Prostate gland (tissue), 2 donors: ENCODE measurements at regions not wholly inside any gene's neighbourhood (a gene's known extent, or its start where the extent isn't known, plus 50 kb on each side); places are given as distances from the start of the nearest gene placed in this dataset.
A peak's percentile ranks its signal among the peaks of the same experiment; 100 is the strongest.

Experiments used
- DNase-seq: peaks from one replicate; pipeline ENCODE4 v3.0.0-alpha.2; 2019; ENCODE audit warnings: low spot score
- H3K27ac ChIP-seq, 2 donors: fragments of 200-600 bp; sonication (generic); 2 replicates each; pipeline ENCODE4 v1.5.1; 2017 to 2019
- H3K27me3 ChIP-seq: fragments of 200-600 bp; sonication (generic); replicated peaks from 2 replicates; pipeline ENCODE4 v1.5.1; 2019; ENCODE audit not compliant: insufficient read depth
- H3K36me3 ChIP-seq, 2 donors: fragments of 200-600 bp; sonication (generic); 1 replicate in 1 of 2; 2 replicates in 1 of 2; pipeline versions ENCODE4 v1.5.1 to v1.8.1; 2017 to 2019
- H3K4me1 ChIP-seq: fragments of 200-600 bp; sonication (generic); replicated peaks from 2 replicates; pipeline ENCODE4 v1.5.1; 2019
- H3K4me3 ChIP-seq, 2 donors: fragments of 200-600 bp; sonication (generic); 2 replicates each; pipeline ENCODE4 v1.5.1; 2017 to 2019
- H3K9me3 ChIP-seq: fragments of 200-600 bp; sonication (generic); 2 replicates; pipeline ENCODE4 v1.5.1; 2017
- POLR2A ChIP-seq: fragments of 450-650 bp; IDR thresholded peaks from one replicate; pipeline ENCODE4 v1.6.1; 2016; ENCODE audit warnings: antibody characterized with exemption, mild to moderate bottlenecking
- POLR2AphosphoS5 ChIP-seq: sonication (generic); formaldehyde crosslinking; IDR thresholded peaks from one replicate; pipeline ENCODE4 v1.6.1; 2017; ENCODE audit warnings: antibody characterized with exemption
- WGBS: methylation state at CpG from one replicate; pipeline ENCODE4 v1.1.5; 2018; 5-methylcytosine and 5-hydroxymethylcytosine counted together
- intact Hi-C: fragments of 100-400 bp; cut with DNase I; formaldehyde crosslinking; loops from one replicate; pipeline ENCODE4 v1.14.2; 2022
- TF ChIP-seq, protein P1 (sequence below), 4 experiments: fragments of 200-600 bp in 2 of 4; fragments of 450-650 bp in 2 of 4; sonication (generic) in 2 of 4; IDR thresholded peaks; 1 replicate in 3 of 4; 2 replicates in 1 of 4; pipeline ENCODE4 v1.5.1; 2016 to 2019; ENCODE audit warnings: antibody characterized with exemption in 4 of 4, mild to moderate bottlenecking in 2 of 4, moderate library complexity in 2 of 4

DNA sequence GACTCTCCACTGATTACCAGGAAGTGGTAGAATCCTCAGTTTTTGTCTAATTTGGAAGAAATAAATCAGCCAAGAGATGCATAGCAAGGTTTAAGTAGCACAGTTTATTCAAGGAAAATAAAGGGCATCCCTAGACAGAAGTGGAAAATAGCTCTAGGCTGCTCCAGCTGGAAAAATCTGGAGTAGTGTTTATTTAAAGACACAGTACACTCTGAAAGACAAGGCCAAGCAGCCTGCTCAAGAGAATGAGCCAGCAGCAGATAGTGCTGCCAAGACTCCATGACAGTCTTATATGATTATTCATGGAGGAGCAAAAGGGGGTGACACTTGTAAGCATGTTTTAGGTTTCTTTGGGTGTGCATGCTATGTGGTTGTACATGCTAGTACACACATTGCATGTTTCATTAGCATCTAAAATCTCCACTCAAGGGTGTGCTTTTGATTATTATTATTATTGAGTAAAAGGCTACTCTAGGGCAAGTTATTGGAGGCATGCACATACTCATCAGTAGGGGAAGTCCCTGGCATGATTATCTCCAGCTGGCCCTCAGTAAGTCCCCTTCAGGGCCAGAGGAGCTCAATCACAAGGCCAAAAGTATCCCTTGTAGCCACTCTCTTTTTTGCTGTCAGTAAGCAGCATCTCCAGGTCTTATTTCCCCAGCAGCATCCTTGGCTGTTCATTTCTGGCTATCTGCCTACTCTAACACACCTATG lies 85.1 kb upstream of the USP9Y start:
- H3K9me3 ChIP-seq = no peaks in the 10 kb centered on the region
- H3K36me3 ChIP-seq = no peaks in the 10 kb centered on the region
- DNase-seq = no peak
- intact Hi-C loops = no loop called here
- H3K27me3 ChIP-seq = no peaks in the 10 kb centered on the region
- H3K4me1 ChIP-seq = no peaks in the 10 kb centered on the region
- H3K27ac ChIP-seq = no peak overlapping the region
- no peak overlapping the region for H3K4me3 ChIP-seq
- TF ChIP-seq POLR2AphosphoS5 = no peak
- TF ChIP-seq POLR2A = no peak
- TF ChIP-seq, protein P1, sequence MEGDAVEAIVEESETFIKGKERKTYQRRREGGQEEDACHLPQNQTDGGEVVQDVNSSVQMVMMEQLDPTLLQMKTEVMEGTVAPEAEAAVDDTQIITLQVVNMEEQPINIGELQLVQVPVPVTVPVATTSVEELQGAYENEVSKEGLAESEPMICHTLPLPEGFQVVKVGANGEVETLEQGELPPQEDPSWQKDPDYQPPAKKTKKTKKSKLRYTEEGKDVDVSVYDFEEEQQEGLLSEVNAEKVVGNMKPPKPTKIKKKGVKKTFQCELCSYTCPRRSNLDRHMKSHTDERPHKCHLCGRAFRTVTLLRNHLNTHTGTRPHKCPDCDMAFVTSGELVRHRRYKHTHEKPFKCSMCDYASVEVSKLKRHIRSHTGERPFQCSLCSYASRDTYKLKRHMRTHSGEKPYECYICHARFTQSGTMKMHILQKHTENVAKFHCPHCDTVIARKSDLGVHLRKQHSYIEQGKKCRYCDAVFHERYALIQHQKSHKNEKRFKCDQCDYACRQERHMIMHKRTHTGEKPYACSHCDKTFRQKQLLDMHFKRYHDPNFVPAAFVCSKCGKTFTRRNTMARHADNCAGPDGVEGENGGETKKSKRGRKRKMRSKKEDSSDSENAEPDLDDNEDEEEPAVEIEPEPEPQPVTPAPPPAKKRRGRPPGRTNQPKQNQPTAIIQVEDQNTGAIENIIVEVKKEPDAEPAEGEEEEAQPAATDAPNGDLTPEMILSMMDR (IDR thresholded peaks at IDR 0.05) = no peak

DNA sequence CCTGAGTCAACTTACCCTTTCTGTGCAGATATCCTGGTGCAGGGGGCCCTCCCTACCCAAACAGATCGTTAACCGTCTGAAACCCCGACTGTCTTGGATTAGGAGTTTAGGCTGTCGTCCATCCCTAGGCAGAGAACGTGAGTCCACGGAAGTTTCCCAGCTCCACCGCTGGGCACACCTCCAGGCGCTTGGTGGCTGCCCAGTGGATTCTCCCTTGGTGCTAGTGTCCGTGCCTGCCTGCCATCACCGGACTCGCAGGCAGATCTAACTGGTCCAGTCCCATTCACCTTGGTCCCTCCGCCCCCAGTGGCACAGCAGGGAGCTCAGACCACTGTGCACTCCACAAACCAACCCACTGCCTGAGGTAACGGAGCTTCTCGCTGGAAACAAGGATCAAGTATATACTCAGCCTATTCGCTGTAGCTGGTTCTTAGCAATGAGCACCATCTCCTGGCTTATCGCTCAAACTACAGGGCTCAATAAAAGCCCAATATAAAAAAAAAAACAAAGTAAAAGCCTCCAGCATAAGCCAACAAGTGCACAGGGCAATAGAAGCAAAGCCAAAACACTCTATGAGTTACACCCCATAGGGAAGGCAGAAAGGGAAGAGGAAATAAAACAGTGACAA lies 79.5 kb upstream of the USP9Y start:
- Histone ChIP-seq H3K4me3 (no peak overlapping the region), H3K27me3 (no peaks in the 10 kb centered on the region), H3K36me3 (no peaks in the 10 kb centered on the region), H3K27ac (no peak overlapping the region), H3K4me1 (no peaks in the 10 kb centered on the region), H3K9me3 (no peaks in the 10 kb centered on the region)
- intact Hi-C loops = no loop called here
- DNase-seq = no peak
- 16% methylated on average over 15 of the region's 16 CpGs for WGBS
- TF ChIP-seq POLR2AphosphoS5 = no peak
- TF ChIP-seq, protein P1 (IDR thresholded peaks at IDR 0.05) = peak in 2 of 4 experiments; percentile 19 to 23

DNA sequence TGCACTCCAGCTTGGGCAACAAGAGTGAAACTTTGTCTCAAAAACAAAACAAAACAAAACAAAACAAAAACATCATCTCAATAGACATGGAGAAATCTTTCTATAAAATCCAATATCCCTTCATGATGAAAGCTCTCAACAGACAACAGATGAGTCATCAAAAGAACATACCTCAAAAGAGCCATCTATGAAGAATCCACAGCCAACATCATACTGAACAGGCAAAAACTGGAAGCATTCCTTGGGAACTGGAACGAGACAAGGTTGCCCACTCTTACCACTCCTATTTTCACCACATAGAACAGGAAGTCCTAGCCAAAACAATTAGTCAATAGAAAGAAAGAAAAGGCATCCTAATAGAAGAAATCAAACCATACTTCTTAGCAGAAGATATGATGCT lies 77.8 kb upstream of the USP9Y start:
- no peak overlapping the region for H3K4me3 ChIP-seq
- WGBS = 25% methylated on average over 1 of the region's 1 CpG
- intact Hi-C loops = no loop called here
- H3K27me3 ChIP-seq = no peaks in the 10 kb centered on the region
- no peak overlapping the region for H3K27ac ChIP-seq
- H3K36me3 ChIP-seq = no peaks in the 10 kb centered on the region
- H3K4me1 ChIP-seq = no peaks in the 10 kb centered on the region
- DNase-seq = no peak
- TF ChIP-seq POLR2A (no peak), POLR2AphosphoS5 (no peak)
- TF ChIP-seq, protein P1 (IDR thresholded peaks at IDR 0.05) = no peak
- H3K9me3 ChIP-seq = no peaks in the 10 kb centered on the region

DNA sequence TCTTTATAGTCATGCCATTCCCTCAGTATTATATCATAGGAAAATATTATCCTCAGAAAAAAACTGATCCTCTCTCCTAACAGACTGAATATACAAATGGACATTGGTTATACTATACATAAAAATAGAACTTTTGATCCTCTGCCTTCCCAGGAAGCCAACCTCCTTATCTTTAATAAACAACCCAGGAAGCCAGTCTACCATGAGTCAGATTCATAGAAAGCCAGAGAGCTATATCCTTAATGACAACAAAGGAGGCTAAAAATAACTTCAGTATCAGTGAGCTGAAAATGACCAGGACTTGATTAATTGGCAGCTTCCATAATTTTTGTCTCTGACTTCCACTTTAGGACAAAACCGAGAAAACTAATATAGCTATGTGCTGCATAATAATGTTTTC lies 58.0 kb upstream of the USP9Y start:
- TF ChIP-seq POLR2AphosphoS5 (no peak), POLR2A (no peak)
- TF ChIP-seq, protein P1 (IDR thresholded peaks at IDR 0.05) = no peak
- Histone ChIP-seq H3K27ac (no peak overlapping the region), H3K9me3 (no peaks in the 10 kb centered on the region), H3K36me3 (no peaks in the 10 kb centered on the region), H3K4me1 (no peaks in the 10 kb centered on the region), H3K4me3 (no peak overlapping the region), H3K27me3 (no peaks in the 10 kb centered on the region)
- 77% methylated on average over 1 of the region's 1 CpG for WGBS
- no peak for DNase-seq
- intact Hi-C loops = no loop called here
